SK-N-SH (cell line): ENCODE measurements at regions not wholly inside any gene's neighbourhood (a gene's known extent, or its start where the extent isn't known, plus 50 kb on each side); places are given as distances from the start of the nearest gene placed in this dataset.

Experiments used
- CTCF ChIP-seq: fragments of 200-600 bp; sonication (generic); IDR thresholded peaks from 2 replicates; pipeline ENCODE4 v1.6.1; 2017; ENCODE audit warnings: antibody characterized with exemption, mild to moderate bottlenecking, moderate library complexity
- TAF1 ChIP-seq: IDR thresholded peaks from 2 replicates; pipeline ENCODE4 v1.6.1; 2012; ENCODE audit warnings: low read depth, mild to moderate bottlenecking, low read length, moderate library complexity, borderline replicate concordance

DNA sequence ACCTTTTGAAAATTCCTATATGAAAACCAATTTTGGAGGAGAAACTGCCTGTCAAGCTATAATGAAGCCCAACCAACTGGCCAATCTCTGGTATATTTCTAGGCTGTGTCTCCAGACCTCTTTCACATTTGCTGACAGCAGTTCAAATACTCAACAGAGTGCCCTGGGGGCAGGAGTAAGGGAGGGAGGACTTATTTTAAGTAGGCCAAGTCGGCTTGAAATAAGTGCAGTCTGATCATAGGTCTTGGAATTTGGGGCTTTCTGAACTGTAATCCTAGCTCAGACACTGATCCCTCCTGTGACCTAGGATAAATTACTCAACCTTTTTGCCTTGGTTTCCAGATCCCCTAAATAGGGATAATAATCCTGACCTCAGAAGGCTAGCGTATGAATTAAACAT lies 59.4 kb upstream of the SLC7A11 start:
- no peak for TF ChIP-seq CTCF
- TF ChIP-seq TAF1 = no peak
